SK-N-SH (cell line): ENCODE measurements at regions not wholly inside any gene's neighbourhood (a gene's known extent, or its start where the extent isn't known, plus 50 kb on each side); places are given as distances from the start of the nearest gene placed in this dataset.

Source experiments
- CTCF ChIA-PET: fragments of 300-600, 350-600 bp; formaldehyde crosslinking; extraction: SDS; loops from one replicate; lab custom pipeline; 2021; lab: Yijun Ruan, JAX
- POLR2A ChIA-PET: fragments of 350-600 bp; sonication (Branson Sonifier 250); formaldehyde crosslinking; extraction: SDS; loops from one replicate; lab custom pipeline; 2020; ENCODE audit warnings: antibody characterized with exemption, inconsistent platforms; lab: Yijun Ruan, JAX
- DNase-seq: peaks from one replicate; pipeline ENCODE4 v3.0.0; 2012
- H2AFZ ChIP-seq: fragments of 200-600 bp; sonication (generic); 2 replicates; pipeline ENCODE4 v1.8.1; 2016; ENCODE audit warnings: antibody characterized with exemption, mild to moderate bottlenecking, low read depth
- H3F3A ChIP-seq: fragments of 200-600 bp; sonication (generic); replicated peaks from 2 replicates; pipeline ENCODE3; 2016; ENCODE audit warnings: antibody characterized with exemption, mild to moderate bottlenecking; ENCODE audit not compliant: insufficient read depth
- H3K27ac ChIP-seq, 2 experiments: fragments of 200-500 bp in 1 of 2; fragments of 200-600 bp in 1 of 2; sonication (Bioruptor generic) in 1 of 2; sonication (generic), shearing (Covaris generic) in 1 of 2; 2 replicates each; pipeline versions ENCODE4 v1.5.1 to v1.6.1; 2014 to 2016; ENCODE audit warnings: low read depth in 2 of 2, inconsistent platforms in 1 of 2, low read length in 1 of 2, mild to moderate bottlenecking in 1 of 2, mixed read lengths in 1 of 2
- H3K27me3 ChIP-seq: fragments of 200-600 bp; sonication (generic), shearing (Covaris generic); 2 replicates; pipeline ENCODE4 v1.6.1; 2016; ENCODE audit warnings: mixed run types; ENCODE audit not compliant: insufficient read depth
- H3K36me3 ChIP-seq, 2 experiments: fragments of 200-500 bp in 1 of 2; fragments of 200-600 bp in 1 of 2; sonication (Bioruptor generic) in 1 of 2; sonication (generic) in 1 of 2; replicated peaks in 1 of 2; 2 replicates each; pipeline versions ENCODE3 to v1.5.1; 2014 to 2016; ENCODE audit warnings: low read length in 1 of 2, mild to moderate bottlenecking in 1 of 2; ENCODE audit not compliant: insufficient read depth in 2 of 2, control insufficient read depth in 1 of 2
- H3K4me1 ChIP-seq, 2 experiments: fragments of 200-500 bp in 1 of 2; fragments of 200-600 bp in 1 of 2; sonication (Bioruptor generic) in 1 of 2; sonication (generic), shearing (Covaris generic) in 1 of 2; 2 replicates each; pipeline versions ENCODE4 v1.5.1 to v1.6.1; 2014 to 2016; ENCODE audit warnings: low read depth in 1 of 2, low read length in 1 of 2, mixed run types in 1 of 2; ENCODE audit not compliant: insufficient read depth in 2 of 2, control insufficient read depth in 1 of 2
- H3K4me2 ChIP-seq: fragments of 200-600 bp; sonication (generic), shearing (Covaris generic); 2 replicates; pipeline ENCODE4 v1.6.1; 2017; ENCODE audit warnings: mixed run types
- H3K4me3 ChIP-seq, 2 experiments: fragments of 200-500 bp in 1 of 2; fragments of 200-600 bp in 1 of 2; sonication (Bioruptor generic) in 1 of 2; sonication (generic), shearing (Covaris generic) in 1 of 2; 2 replicates each; pipeline versions ENCODE4 v1.5.1 to v1.8.1; 2014 to 2016; ENCODE audit warnings: low read depth in 2 of 2, inconsistent platforms in 1 of 2, low read length in 1 of 2, mild to moderate bottlenecking in 1 of 2, mixed read lengths in 1 of 2, moderate library complexity in 1 of 2
- H3K79me2 ChIP-seq: fragments of 200-600 bp; sonication (generic); 2 replicates; pipeline ENCODE4 v1.8.1; 2017; ENCODE audit warnings: mild to moderate bottlenecking; ENCODE audit not compliant: insufficient read depth
- H3K9ac ChIP-seq: fragments of 200-600 bp; sonication (generic); 2 replicates; pipeline ENCODE4 v1.6.1; 2017; ENCODE audit warnings: mixed run types
- H3K9me2 ChIP-seq: fragments of 200-600 bp; sonication (generic); 2 replicates; pipeline ENCODE4 v1.6.1; 2017; ENCODE audit warnings: mixed run types
- H3K9me3 ChIP-seq: fragments of 200-600 bp; sonication (generic); 2 replicates; pipeline ENCODE4 v1.6.1; 2017; ENCODE audit warnings: mixed run types, mild to moderate bottlenecking, moderate library complexity
- H4K20me1 ChIP-seq: fragments of 200-600 bp; sonication (generic); 2 replicates; pipeline ENCODE4 v1.6.1; 2017; ENCODE audit warnings: mild to moderate bottlenecking, mixed run types; ENCODE audit not compliant: insufficient read depth
- CHD2 ChIP-seq: fragments of 150-350 bp; IDR thresholded peaks from 2 replicates; pipeline ENCODE4 v1.6.1; 2018; ENCODE audit warnings: low read length; ENCODE audit not compliant: partially characterized antibody
- ELF1 ChIP-seq: IDR thresholded peaks from 2 replicates; pipeline ENCODE4 v1.4.0; 2012
- EZH2phosphoT487 ChIP-seq: fragments of 200-600 bp; sonication (generic); IDR thresholded peaks from 2 replicates; pipeline ENCODE4 v1.6.1; 2017; ENCODE audit warnings: low read depth, mixed run types, mild to moderate bottlenecking, antibody characterized with exemption, moderate library complexity, borderline replicate concordance
- MEF2A ChIP-seq: IDR thresholded peaks from 2 replicates; pipeline ENCODE4 v1.4.0; 2012; ENCODE audit warnings: low read depth, borderline replicate concordance
- NFIC ChIP-seq: IDR thresholded peaks from 2 replicates; pipeline ENCODE4 v1.4.0; 2012; ENCODE audit warnings: borderline replicate concordance
- NRF1 ChIP-seq: IDR thresholded peaks from 2 replicates; pipeline ENCODE4 v1.6.1; 2012; ENCODE audit warnings: low read depth, mild to moderate bottlenecking, low read length
- RFX5 ChIP-seq: IDR thresholded peaks from 2 replicates; pipeline ENCODE4 v1.6.1; 2012; ENCODE audit warnings: mild to moderate bottlenecking, improper control_type of control experiment, low read length
- RXRA ChIP-seq: IDR thresholded peaks from 2 replicates; pipeline ENCODE4 v1.4.0; 2012; ENCODE audit warnings: low read depth, mild to moderate bottlenecking, borderline replicate concordance
- SMC3 ChIP-seq: IDR thresholded peaks from 2 replicates; pipeline ENCODE4 v1.6.1; 2012; ENCODE audit warnings: low read depth, low read length, improper control_type of control experiment
- TCF12 ChIP-seq: IDR thresholded peaks from 2 replicates; pipeline ENCODE4 v1.4.0; 2012
- TEAD4 ChIP-seq: IDR thresholded peaks from 2 replicates; pipeline ENCODE4 v1.4.0; 2012; ENCODE audit warnings: mild to moderate bottlenecking, borderline replicate concordance; ENCODE audit not compliant: insufficient read depth
- YY1 ChIP-seq: IDR thresholded peaks from 2 replicates; pipeline ENCODE4 v1.4.0; 2012; ENCODE audit warnings: low read depth, mild to moderate bottlenecking
- WGBS: methylation state at CpG from one replicate; pipeline ENCODE4 v1.1.6; 2017; ENCODE audit warnings: low lambda C conversion rate; 5-methylcytosine and 5-hydroxymethylcytosine counted together
- TF ChIP-seq, protein P1 (sequence below): IDR thresholded peaks from 2 replicates; pipeline ENCODE4 v1.4.0; 2012; ENCODE audit warnings: low read depth, borderline replicate concordance
- TF ChIP-seq, protein P2 (sequence below): IDR thresholded peaks from 2 replicates; pipeline ENCODE4 v1.4.0; 2012; ENCODE audit warnings: low read depth
- TF ChIP-seq, protein P3 (sequence below): IDR thresholded peaks from 2 replicates; pipeline ENCODE4 v1.4.0; 2012; ENCODE audit warnings: low read depth, borderline replicate concordance
- TF ChIP-seq, protein P4 (sequence below): IDR thresholded peaks from 2 replicates; pipeline ENCODE4; 2012

DNA sequence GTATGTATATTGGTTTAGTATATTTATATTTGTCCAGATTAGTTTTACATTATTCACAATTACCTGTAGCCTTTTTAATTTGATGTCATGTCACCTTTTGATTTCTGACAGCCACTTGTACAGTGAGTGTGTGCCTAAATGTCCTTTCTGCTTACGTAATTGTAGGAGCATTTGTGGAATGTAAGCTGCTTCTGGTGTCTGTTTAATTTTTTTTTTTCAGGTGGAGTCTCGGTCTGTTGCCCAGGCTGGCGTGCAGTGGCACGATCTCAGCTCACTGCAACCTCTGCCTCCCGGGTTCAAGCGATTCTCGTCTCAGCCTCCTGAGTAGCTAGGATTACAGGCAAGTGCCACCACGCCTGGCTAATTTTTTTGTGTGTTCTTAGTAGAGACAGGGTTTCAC, 91.2 kb upstream of the XAGE2 start (continued):
- TF ChIP-seq, protein P1, sequence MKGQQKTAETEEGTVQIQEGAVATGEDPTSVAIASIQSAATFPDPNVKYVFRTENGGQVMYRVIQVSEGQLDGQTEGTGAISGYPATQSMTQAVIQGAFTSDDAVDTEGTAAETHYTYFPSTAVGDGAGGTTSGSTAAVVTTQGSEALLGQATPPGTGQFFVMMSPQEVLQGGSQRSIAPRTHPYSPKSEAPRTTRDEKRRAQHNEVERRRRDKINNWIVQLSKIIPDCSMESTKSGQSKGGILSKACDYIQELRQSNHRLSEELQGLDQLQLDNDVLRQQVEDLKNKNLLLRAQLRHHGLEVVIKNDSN, result no peak
- TF ChIP-seq, protein P2, sequence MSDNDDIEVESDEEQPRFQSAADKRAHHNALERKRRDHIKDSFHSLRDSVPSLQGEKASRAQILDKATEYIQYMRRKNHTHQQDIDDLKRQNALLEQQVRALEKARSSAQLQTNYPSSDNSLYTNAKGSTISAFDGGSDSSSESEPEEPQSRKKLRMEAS, result no peak
- TF ChIP-seq, protein P3, sequence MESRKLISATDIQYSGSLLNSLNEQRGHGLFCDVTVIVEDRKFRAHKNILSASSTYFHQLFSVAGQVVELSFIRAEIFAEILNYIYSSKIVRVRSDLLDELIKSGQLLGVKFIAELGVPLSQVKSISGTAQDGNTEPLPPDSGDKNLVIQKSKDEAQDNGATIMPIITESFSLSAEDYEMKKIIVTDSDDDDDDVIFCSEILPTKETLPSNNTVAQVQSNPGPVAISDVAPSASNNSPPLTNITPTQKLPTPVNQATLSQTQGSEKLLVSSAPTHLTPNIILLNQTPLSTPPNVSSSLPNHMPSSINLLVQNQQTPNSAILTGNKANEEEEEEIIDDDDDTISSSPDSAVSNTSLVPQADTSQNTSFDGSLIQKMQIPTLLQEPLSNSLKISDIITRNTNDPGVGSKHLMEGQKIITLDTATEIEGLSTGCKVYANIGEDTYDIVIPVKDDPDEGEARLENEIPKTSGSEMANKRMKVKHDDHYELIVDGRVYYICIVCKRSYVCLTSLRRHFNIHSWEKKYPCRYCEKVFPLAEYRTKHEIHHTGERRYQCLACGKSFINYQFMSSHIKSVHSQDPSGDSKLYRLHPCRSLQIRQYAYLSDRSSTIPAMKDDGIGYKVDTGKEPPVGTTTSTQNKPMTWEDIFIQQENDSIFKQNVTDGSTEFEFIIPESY, result no peak

DNA sequence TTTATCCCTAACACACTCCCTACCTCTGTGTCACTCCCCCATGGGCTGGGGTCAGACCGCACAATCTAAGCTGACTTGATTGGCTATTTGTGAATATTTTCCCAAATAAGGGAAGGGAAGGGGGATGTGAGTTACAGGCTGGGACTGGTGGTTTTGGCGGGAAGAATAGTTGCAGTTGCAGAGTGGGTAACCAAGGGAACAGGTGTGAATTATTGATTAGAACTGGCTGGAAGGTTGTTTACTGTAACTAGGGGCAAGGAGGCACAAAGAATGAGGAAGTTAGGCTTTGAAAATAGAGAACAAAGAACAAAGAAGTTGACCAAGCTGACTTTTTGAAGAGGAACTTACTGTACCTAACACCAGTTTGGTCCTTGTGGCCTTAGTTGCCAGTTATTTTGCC, 88.0 kb upstream of the XAGE2 start:
- H3K27me3 ChIP-seq, result peaks cover 7% of the 10 kb centered on the region; the same call in 1 of the 2 replicates
- no peak overlapping the region for H3K4me2 ChIP-seq
- no peak overlapping the region for H2AFZ ChIP-seq
- H3F3A ChIP-seq, result no peaks in the 10 kb centered on the region
- H4K20me1 ChIP-seq, result no peaks in the 10 kb centered on the region
- TF ChIP-seq NRF1 (no peak), SMC3 (no peak), TEAD4 (no peak), EZH2phosphoT487 (no peak), YY1 (no peak), CHD2 (no peak), NFIC (no peak), TCF12 (no peak), MEF2A (no peak), RXRA (no peak), RFX5 (no peak), ELF1 (no peak)
- TF ChIP-seq, protein P4, sequence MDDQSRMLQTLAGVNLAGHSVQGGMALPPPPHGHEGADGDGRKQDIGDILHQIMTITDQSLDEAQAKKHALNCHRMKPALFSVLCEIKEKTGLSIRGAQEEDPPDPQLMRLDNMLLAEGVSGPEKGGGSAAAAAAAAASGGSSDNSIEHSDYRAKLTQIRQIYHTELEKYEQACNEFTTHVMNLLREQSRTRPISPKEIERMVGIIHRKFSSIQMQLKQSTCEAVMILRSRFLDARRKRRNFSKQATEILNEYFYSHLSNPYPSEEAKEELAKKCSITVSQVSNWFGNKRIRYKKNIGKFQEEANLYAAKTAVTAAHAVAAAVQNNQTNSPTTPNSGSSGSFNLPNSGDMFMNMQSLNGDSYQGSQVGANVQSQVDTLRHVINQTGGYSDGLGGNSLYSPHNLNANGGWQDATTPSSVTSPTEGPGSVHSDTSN, result no peak
- TF ChIP-seq, protein P1, result no peak
- TF ChIP-seq, protein P2, result no peak
- TF ChIP-seq, protein P3, result no peak
- ChIA-PET CTCF (interaction anchor here (0.6 kb wide), 1 partner anchor 64 kb away, joined by 3 read pairs; no protein-coding TSS in a partner anchor), POLR2A (no interaction called here)
- H3K4me3 ChIP-seq, result no peak overlapping the region
- no peaks in the 10 kb centered on the region for H3K9me3 ChIP-seq
- no peaks in the 10 kb centered on the region for H3K36me3 ChIP-seq
- 41% methylated on average over 2 of the region's 2 CpGs for WGBS
- no peaks in the 10 kb centered on the region for H3K9me2 ChIP-seq
- no peaks in the 10 kb centered on the region for H3K4me1 ChIP-seq
- H3K79me2 ChIP-seq, result no peaks in the 10 kb centered on the region
- no peak for DNase-seq
- H3K27ac ChIP-seq, result no peak overlapping the region
- no peak overlapping the region for H3K9ac ChIP-seq
